Osteoblast (primary cell): ENCODE measurements at regions not wholly inside any gene's neighbourhood (a gene's known extent, or its start where the extent isn't known, plus 50 kb on each side); places are given as distances from the start of the nearest gene placed in this dataset.

Experiments used
- DNase-seq: peaks from one replicate; pipeline ENCODE4 v3.0.0; 2011; ENCODE audit warnings: low spot score, mixed read lengths; ENCODE audit not compliant: insufficient read length; ENCODE audit errors: missing footprints
- H2AFZ ChIP-seq: 2 replicates; pipeline ENCODE4 v1.6.0; 2011; ENCODE audit warnings: mild to moderate bottlenecking, low read length
- H3K27ac ChIP-seq: 2 replicates; pipeline ENCODE4 v1.5.1; 2011; ENCODE audit warnings: mild to moderate bottlenecking, low read depth, low read length, moderate library complexity
- H3K27me3 ChIP-seq: 2 replicates; pipeline ENCODE4 v1.6.0; 2012; ENCODE audit warnings: mild to moderate bottlenecking, control low read depth, inconsistent platforms, low read length, moderate library complexity; ENCODE audit not compliant: insufficient read depth
- H3K36me3 ChIP-seq: 2 replicates; pipeline ENCODE4 v1.5.1; 2011; ENCODE audit warnings: mild to moderate bottlenecking, low read length, control low read depth, moderate library complexity; ENCODE audit not compliant: insufficient read depth
- H3K4me1 ChIP-seq: 2 replicates; pipeline ENCODE4 v1.5.1; 2011; ENCODE audit warnings: mild to moderate bottlenecking, low read length, control low read depth, moderate library complexity; ENCODE audit not compliant: insufficient read depth
- H3K4me2 ChIP-seq: 2 replicates; pipeline ENCODE4 v1.6.0; 2011; ENCODE audit warnings: mild to moderate bottlenecking, low read length; ENCODE audit not compliant: insufficient read depth
- H3K4me3 ChIP-seq: fragments of 200-600 bp; sonication (generic); 3 replicates; pipeline ENCODE4 v1.5.1; 2012; ENCODE audit warnings: mild to moderate bottlenecking, low read length, inconsistent platforms; ENCODE audit not compliant: insufficient read depth
- H3K79me2 ChIP-seq: 2 replicates; pipeline ENCODE4 v1.6.0; 2012; ENCODE audit warnings: mild to moderate bottlenecking, low read length, control low read depth, inconsistent platforms; ENCODE audit not compliant: insufficient read depth
- H3K9me3 ChIP-seq: 2 replicates; pipeline ENCODE4 v1.5.1; 2011; ENCODE audit warnings: low read depth, low read length, control low read depth
- H4K20me1 ChIP-seq: 2 replicates; pipeline ENCODE4 v1.6.0; 2012; ENCODE audit warnings: mild to moderate bottlenecking, low read length, control low read depth; ENCODE audit not compliant: insufficient read depth
- CTCF ChIP-seq: IDR thresholded peaks from 2 replicates; pipeline ENCODE4 v1.5.1; 2011; ENCODE audit warnings: mild to moderate bottlenecking, low read depth, low read length, moderate library complexity; ENCODE audit errors: extremely low read depth

GRCh38 chr6:65955034-65955433, 248.0 kb upstream of the EYS start:
- DNase-seq = no peak
- no peak for TF ChIP-seq CTCF

GRCh38 chr6:65948062-65948461, 241.0 kb upstream of the EYS start:
- H3K9me3 ChIP-seq = no peaks in the 10 kb centered on the region
- no peaks in the 10 kb centered on the region for H3K4me1 ChIP-seq
- DNase-seq = no peak
- no peak overlapping the region for H3K4me2 ChIP-seq
- no peaks in the 10 kb centered on the region for H3K27me3 ChIP-seq
- no peak for TF ChIP-seq CTCF
- H3K27ac ChIP-seq = no peak overlapping the region
- H3K4me3 ChIP-seq = no peak overlapping the region
- H3K36me3 ChIP-seq = no peaks in the 10 kb centered on the region
- no peaks in the 10 kb centered on the region for H3K79me2 ChIP-seq
- no peaks in the 10 kb centered on the region for H4K20me1 ChIP-seq
- no peak overlapping the region for H2AFZ ChIP-seq

More at GRCh38 chr6:65955034-65955433, 248.0 kb upstream of the EYS start:
- Histone ChIP-seq H3K4me1 (no peaks in the 10 kb centered on the region), H3K36me3 (no peaks in the 10 kb centered on the region), H2AFZ (no peak overlapping the region), H4K20me1 (no peaks in the 10 kb centered on the region), H3K27me3 (no peaks in the 10 kb centered on the region), H3K79me2 (no peaks in the 10 kb centered on the region), H3K4me2 (no peak overlapping the region), H3K27ac (no peak overlapping the region), H3K4me3 (no peak overlapping the region), H3K9me3 (peaks cover 3% of the 10 kb centered on the region)

GRCh38 chr6:65943548-65943947, 236.5 kb upstream of the EYS start:
- Histone ChIP-seq H3K9me3 (no peaks in the 10 kb centered on the region), H3K27me3 (no peaks in the 10 kb centered on the region), H2AFZ (no peak overlapping the region), H3K4me2 (no peak overlapping the region), H4K20me1 (no peaks in the 10 kb centered on the region), H3K27ac (no peak overlapping the region), H3K36me3 (no peaks in the 10 kb centered on the region), H3K4me3 (no peak overlapping the region), H3K79me2 (no peaks in the 10 kb centered on the region), H3K4me1 (no peaks in the 10 kb centered on the region)
- DNase-seq = no peak
- no peak for TF ChIP-seq CTCF

GRCh38 chr6:65943051-65943450, 236.0 kb upstream of the EYS start:
- no peaks in the 10 kb centered on the region for H3K9me3 ChIP-seq
- no peaks in the 10 kb centered on the region for H3K4me1 ChIP-seq
- DNase-seq = no peak
- no peak overlapping the region for H3K4me2 ChIP-seq
- H3K4me3 ChIP-seq = no peak overlapping the region
- no peaks in the 10 kb centered on the region for H4K20me1 ChIP-seq
- no peak overlapping the region for H3K27ac ChIP-seq
- TF ChIP-seq CTCF = no peak
- H3K36me3 ChIP-seq = no peaks in the 10 kb centered on the region
- H3K79me2 ChIP-seq = no peaks in the 10 kb centered on the region
- no peak overlapping the region for H2AFZ ChIP-seq
- H3K27me3 ChIP-seq = no peaks in the 10 kb centered on the region
